B cell (primary cell): ENCODE measurements at regions not wholly inside any gene's neighbourhood (a gene's known extent, or its start where the extent isn't known, plus 50 kb on each side); places are given as distances from the start of the nearest gene placed in this dataset.
"Not testable (repeated sequence)": the region's sequence is repeated elsewhere in the genome, so short reads cannot be mapped to it uniquely, and the experiment has no call there.

Experiments used
- ATAC-seq: fragments of 200-7000 bp; cut with Tn5 transposase; one replicate; pipeline ENCODE4 v1.10.0; 2021; ENCODE audit warnings: low read depth, mild to moderate bottlenecking, moderate number of reproducible peaks, moderate library complexity
- CTCF ChIA-PET: fragments of 350-600 bp; sonication (Branson Sonifier 250); formaldehyde crosslinking; loops from one replicate; lab custom pipeline; 2021; ENCODE audit warnings: antibody characterized with exemption, inconsistent platforms; lab: Charles Lee
- POLR2A ChIA-PET: fragments of 350-600 bp; sonication (Branson Sonifier 250); formaldehyde crosslinking; loops from one replicate; lab custom pipeline; 2021; ENCODE audit warnings: antibody characterized with exemption; lab: Charles Lee
- DNase-seq: peaks from one replicate; pipeline ENCODE4 v3.0.0; 2013
- H2AFZ ChIP-seq: 2 replicates; pipeline ENCODE4 v1.6.1; 2012; ENCODE audit warnings: mild to moderate bottlenecking, low read depth, low read length; ENCODE audit not compliant: insufficient read depth, poor library complexity, severe bottlenecking
- H3K27ac ChIP-seq, 2 donors: 1 replicate in 1 of 2; 2 replicates in 1 of 2; pipeline ENCODE4 v1.5.1; 2012 to 2013; ENCODE audit warnings: low read length in 2 of 2, mild to moderate bottlenecking in 2 of 2, moderate library complexity in 1 of 2
- H3K27me3 ChIP-seq, 4 experiments: fragments of 200-600 bp in 1 of 4; sonication (generic) in 1 of 4; replicated peaks in 1 of 4; 1 replicate in 2 of 4; 2 replicates in 2 of 4; pipeline versions ENCODE4 v1.6.1 to v1.7.0; 2013 to 2016; ENCODE audit warnings: low read length in 3 of 4, mild to moderate bottlenecking in 2 of 4, mixed read lengths in 1 of 4, moderate library complexity in 1 of 4; ENCODE audit not compliant: insufficient read depth in 4 of 4, control insufficient read depth in 3 of 4; ENCODE audit errors: control extremely low read depth in 1 of 4
- H3K36me3 ChIP-seq, 2 experiments: replicated peaks in 1 of 2; 1 replicate in 1 of 2; 2 replicates in 1 of 2; pipeline versions ENCODE4 v1.6.1 to v1.7.1; 2013; ENCODE audit warnings: low read length in 1 of 2; ENCODE audit not compliant: insufficient read depth in 2 of 2, control insufficient read depth in 1 of 2; ENCODE audit errors: control extremely low read depth in 1 of 2, extremely low read depth in 1 of 2
- H3K4me1 ChIP-seq, 2 donors: fragments of 200-600 bp in 1 of 2; sonication (generic) in 1 of 2; 1 replicate in 1 of 2; 2 replicates in 1 of 2; pipeline versions ENCODE4 v1.5.1 to v1.6.1; 2013 to 2017; ENCODE audit warnings: low read length in 2 of 2; ENCODE audit not compliant: control insufficient read depth in 2 of 2, insufficient read depth in 2 of 2
- H3K4me2 ChIP-seq: replicated peaks from 2 replicates; pipeline ENCODE3; 2012; ENCODE audit warnings: mild to moderate bottlenecking, low read depth, low read length; ENCODE audit not compliant: poor library complexity, severe bottlenecking
- H3K4me3 ChIP-seq, 5 experiments: fragments of 200-600 bp in 1 of 5; sonication (generic) in 1 of 5; 1 replicate in 3 of 5; 2 replicates in 2 of 5; pipeline versions ENCODE4 v1.5.1 to v1.7.0; 2011 to 2016; ENCODE audit warnings: low read length in 4 of 5, mild to moderate bottlenecking in 4 of 5, low read depth in 2 of 5, control low read depth in 1 of 5, moderate library complexity in 1 of 5; ENCODE audit not compliant: insufficient read depth in 1 of 5; ENCODE audit errors: control extremely low read depth in 1 of 5, extremely low read depth in 1 of 5
- H3K79me2 ChIP-seq: fragments of 200-600 bp; sonication (generic); one replicate; pipeline ENCODE4 v1.6.0; 2016; ENCODE audit warnings: low read length; ENCODE audit not compliant: control insufficient read depth, insufficient read depth
- H3K9ac ChIP-seq: fragments of 200-600 bp; sonication (generic); 2 replicates; pipeline ENCODE4 v1.6.1; 2017; ENCODE audit warnings: mild to moderate bottlenecking, low read length, moderate library complexity
- H3K9me3 ChIP-seq, 3 donors: one replicate each; pipeline versions ENCODE4 v1.6.1 to v1.7.1; 2013; ENCODE audit warnings: low read length in 2 of 3; ENCODE audit not compliant: control insufficient read depth in 2 of 3, insufficient read depth in 1 of 3; ENCODE audit errors: control extremely low read depth in 1 of 3
- H4K20me1 ChIP-seq: 2 replicates; pipeline ENCODE4 v1.6.0; 2012; ENCODE audit warnings: mild to moderate bottlenecking, low read length; ENCODE audit not compliant: insufficient read depth, control insufficient read depth, poor library complexity, severe bottlenecking
- H3K27ac Mint-ChIP-seq: one replicate; pipeline ENCODE4 v1.8.0; 2021; ENCODE audit warnings: mixed read lengths
- H3K27me3 Mint-ChIP-seq: one replicate; pipeline ENCODE4 v1.8.0; 2021; ENCODE audit warnings: mixed read lengths
- H3K4me1 Mint-ChIP-seq: one replicate; pipeline ENCODE4 v1.8.0; 2021; ENCODE audit warnings: mixed read lengths
- H3K4me3 Mint-ChIP-seq: one replicate; pipeline ENCODE4 v1.8.0; 2021; ENCODE audit warnings: mixed read lengths
- H3K9me3 Mint-ChIP-seq: one replicate; pipeline ENCODE4 v1.8.0; 2022; ENCODE audit warnings: mixed read lengths; ENCODE audit not compliant: insufficient read depth
- EZH2 ChIP-seq: IDR thresholded peaks from 2 replicates; pipeline ENCODE4 v1.6.1; 2012; ENCODE audit warnings: borderline replicate concordance, low read depth, mild to moderate bottlenecking, moderate library complexity, low read length; ENCODE audit not compliant: insufficient read depth, poor library complexity, severe bottlenecking
- WGBS: methylation state at CpG from one replicate; pipeline ENCODE4 v1.1.5; 2013; ENCODE audit warnings: missing lambda C conversion rate; ENCODE audit not compliant: insufficient coverage; 5-methylcytosine and 5-hydroxymethylcytosine counted together
- intact Hi-C: fragments of 100-400 bp; cut with micrococcal nuclease; formaldehyde crosslinking; loops from one replicate; pipeline ENCODE4 v1.10.0; 2022

- ATAC-seq = no peak
- no peaks in the 10 kb centered on the region for H3K9me3 ChIP-seq
- no peak overlapping the region for H3K4me2 ChIP-seq
- ChIA-PET CTCF (no interaction called here), POLR2A (no interaction called here)
- H3K9ac ChIP-seq = no peak overlapping the region
- TF ChIP-seq EZH2 = no peak
- WGBS = no CpG with 5 or more reads among the region's 2 CpGs
- H3K27ac ChIP-seq = no peak overlapping the region
- Mint-ChIP-seq H3K9me3 (no peaks in the 10 kb centered on the region), H3K27ac (no peak overlapping the region), H3K4me1 (no peaks in the 10 kb centered on the region), H3K4me3 (no peak overlapping the region), H3K27me3 (no peaks in the 10 kb centered on the region)
- no peaks in the 10 kb centered on the region for H4K20me1 ChIP-seq
- intact Hi-C loops = no loop called here
- H2AFZ ChIP-seq = no peak overlapping the region
- H3K79me2 ChIP-seq = no peaks in the 10 kb centered on the region
- no peaks in the 10 kb centered on the region for H3K4me1 ChIP-seq
- no peak overlapping the region for H3K4me3 ChIP-seq
- no peaks in the 10 kb centered on the region for H3K27me3 ChIP-seq
- DNase-seq = no peak
- no peaks in the 10 kb centered on the region for H3K36me3 ChIP-seq
These were observed 193.4 kb upstream of the TOX3 start for GRCh38 chr16:52740333-52740732.

- ATAC-seq, H3K36me3 ChIP-seq, H3K79me2 ChIP-seq, H2AFZ ChIP-seq, CTCF ChIA-PET, H4K20me1 ChIP-seq, H3K27ac ChIP-seq, H3K4me2 ChIP-seq, H3K9me3 ChIP-seq, H3K4me1 Mint-ChIP-seq, intact Hi-C loops, H3K4me3 Mint-ChIP-seq, H3K27me3 Mint-ChIP-seq, H3K9me3 Mint-ChIP-seq, H3K27ac Mint-ChIP-seq, H3K9ac ChIP-seq, H3K4me1 ChIP-seq, POLR2A ChIA-PET, H3K27me3 ChIP-seq, H3K4me3 ChIP-seq, DNase-seq: not testable (repeated sequence)
- no CpG with 5 or more reads among the region's 2 CpGs for WGBS
These were observed 192.0 kb upstream of the TOX3 start for GRCh38 chr16:52738992-52739391.
